HG03457 (cell line): ENCODE measurements at regions not wholly inside any gene's neighbourhood (a gene's known extent, or its start where the extent isn't known, plus 50 kb on each side); places are given as distances from the start of the nearest gene placed in this dataset.
"Not testable (repeated sequence)": the region's sequence is repeated elsewhere in the genome, so short reads cannot be mapped to it uniquely, and the experiment has no call there.

Experiments used
- ATAC-seq: cut with Tn5 transposase; IDR thresholded peaks from one replicate; pipeline ENCODE4 v1.9.1; 2021; ENCODE audit warnings: moderate number of reproducible peaks; ENCODE audit not compliant: unreplicated experiment

- no peak for ATAC-seq
These were observed 629.1 kb downstream of the ZEB2 start for GRCh38 chr2:143890798-143891197.

- ATAC-seq = no peak
These were observed 630.7 kb downstream of the ZEB2 start for GRCh38 chr2:143889216-143889615.

- no peak for ATAC-seq
These were observed 634.5 kb downstream of the ZEB2 start for GRCh38 chr2:143885461-143885860.

- no peak for ATAC-seq
These were observed 638.7 kb downstream of the ZEB2 start for GRCh38 chr2:143881246-143881645.

GRCh38 chr2:143877876-143878530, 641.9 kb downstream of the ZEB2 start:
- ATAC-seq = no peak

GRCh38 chr2:143877056-143877455, 642.9 kb downstream of the ZEB2 start:
- no peak for ATAC-seq

GRCh38 chr2:143875295-143876233, 644.4 kb downstream of the ZEB2 start:
- ATAC-seq = no peak

- ATAC-seq = no peak
These were observed 646.0 kb downstream of the ZEB2 start for GRCh38 chr2:143873886-143874285.

- no peak for ATAC-seq
These were observed 649.2 kb downstream of the ZEB2 start for GRCh38 chr2:143870696-143871095.

- no peak for ATAC-seq
These were observed 662.9 kb downstream of the ZEB2 start for GRCh38 chr2:143856978-143857377.

GRCh38 chr2:143852759-143853158, 667.2 kb downstream of the ZEB2 start:
- no peak for ATAC-seq

- no peak for ATAC-seq
These were observed 669.8 kb downstream of the ZEB2 start for GRCh38 chr2:143850084-143850483.

GRCh38 chr2:143847257-143847656, 672.7 kb downstream of the ZEB2 start:
- ATAC-seq = no peak

GRCh38 chr2:143844986-143845385, 674.9 kb downstream of the ZEB2 start:
- no peak for ATAC-seq

- ATAC-seq = no peak
These were observed 676.2 kb downstream of the ZEB2 start for GRCh38 chr2:143843686-143844085.

- no peak for ATAC-seq
These were observed 677.1 kb downstream of the ZEB2 start for GRCh38 chr2:143842836-143843235.

GRCh38 chr2:143841935-143842334, 678.0 kb downstream of the ZEB2 start:
- ATAC-seq = no peak

- ATAC-seq = no peak
These were observed 679.3 kb downstream of the ZEB2 start for GRCh38 chr2:143840601-143841000.

- no peak for ATAC-seq
These were observed 679.7 kb downstream of the ZEB2 start for GRCh38 chr2:143840194-143840593.

- ATAC-seq = no peak
These were observed 680.5 kb downstream of the ZEB2 start for GRCh38 chr2:143839456-143839855.

- not testable (repeated sequence) for ATAC-seq
These were observed 682.9 kb downstream of the ZEB2 start for GRCh38 chr2:143837055-143837454.

GRCh38 chr2:143835481-143835880, 684.4 kb downstream of the ZEB2 start:
- no peak for ATAC-seq
